K562 (cell line): ENCODE measurements at regions not wholly inside any gene's neighbourhood (a gene's known extent, or its start where the extent isn't known, plus 50 kb on each side); places are given as distances from the start of the nearest gene placed in this dataset.

Experiments
- ADNP ChIP-seq: fragments of 200-800 bp; sonication (Bioruptor generic); IDR thresholded peaks from 2 replicates; pipeline ENCODE4 v1.6.1; 2016; ENCODE audit warnings: missing genetic modification characterization, missing compliant biosample characterization
- CBFA2T2 ChIP-seq: fragments of 450-650 bp; conservative IDR thresholded peaks from 2 replicates; pipeline ENCODE4 v1.6.1; 2017; ENCODE audit warnings: mild to moderate bottlenecking
- CTCF ChIP-seq, 3 experiments: IDR thresholded peaks in 2 of 3; conservative IDR thresholded peaks in 1 of 3; 2 replicates each; pipeline ENCODE4 v1.5.1; 2011 to 2012; ENCODE audit warnings: low read length in 3 of 3, mild to moderate bottlenecking in 3 of 3, control low read depth in 2 of 3, improper control_type of control experiment in 1 of 3, inconsistent platforms in 1 of 3, low read depth in 1 of 3, mixed read lengths in 1 of 3, moderate library complexity in 1 of 3; ENCODE audit not compliant: insufficient read depth in 2 of 3
- ELF2 ChIP-seq: fragments of 250-450 bp; sonication (Bioruptor Pico); IDR thresholded peaks from 2 replicates; pipeline ENCODE4 v1.5.0; 2021; ENCODE audit warnings: mild to moderate bottlenecking
- FOXA1 ChIP-seq: fragments of 450-650 bp; IDR thresholded peaks from 2 replicates; pipeline ENCODE4 v1.6.1; 2016; ENCODE audit warnings: mild to moderate bottlenecking, borderline replicate concordance
- HNRNPL ChIP-seq: fragments of 200-400 bp; formaldehyde crosslinking; IDR thresholded peaks from 2 replicates; pipeline ENCODE4 v1.6.1; 2017; ENCODE audit warnings: low read depth, mild to moderate bottlenecking, low read length
- ILK ChIP-seq: fragments of 450-650 bp; IDR thresholded peaks from 2 replicates; pipeline ENCODE4 v1.6.1; 2016; ENCODE audit warnings: missing genetic modification characterization, low read depth, mild to moderate bottlenecking, missing compliant biosample characterization, moderate library complexity, borderline replicate concordance
- KAT2B ChIP-seq: IDR thresholded peaks from one replicate; pipeline ENCODE4 v1.6.1; 2012; ENCODE audit warnings: low read depth, mild to moderate bottlenecking, control low read depth, inconsistent platforms, low read length, moderate library complexity
- MLLT1 ChIP-seq, 2 experiments: fragments of 450-650 bp; IDR thresholded peaks; 2 replicates each; pipeline ENCODE4 v1.6.1; 2016
- MTA1 ChIP-seq: fragments of 450-650 bp; IDR thresholded peaks from 2 replicates; pipeline ENCODE4 v1.6.1; 2017; ENCODE audit warnings: borderline replicate concordance
- RBM17 ChIP-seq: fragments of 200-400 bp; formaldehyde crosslinking; IDR thresholded peaks from 2 replicates; pipeline ENCODE4 v1.6.1; 2017; ENCODE audit warnings: low read depth, mild to moderate bottlenecking, low read length, borderline replicate concordance
- SLC30A9 ChIP-seq: fragments of 250-450 bp; sonication (Bioruptor Pico); IDR thresholded peaks from 2 replicates; pipeline ENCODE4 v1.8.0; 2022; ENCODE audit warnings: mild to moderate bottlenecking, moderate library complexity
- SMARCE1 ChIP-seq: fragments of 450-650 bp; IDR thresholded peaks from 2 replicates; pipeline ENCODE4 v1.7.1; 2016; ENCODE audit warnings: mild to moderate bottlenecking
- TAF1 ChIP-seq: IDR thresholded peaks from 2 replicates; pipeline ENCODE4 v1.6.1; 2011; ENCODE audit warnings: mild to moderate bottlenecking, low read length, moderate library complexity; ENCODE audit not compliant: insufficient read depth, control insufficient read depth, severe bottlenecking; ENCODE audit errors: extremely low read depth
- TEAD2 ChIP-seq: fragments of 450-650 bp; IDR thresholded peaks from 2 replicates; pipeline ENCODE4 v1.6.1; 2016; ENCODE audit warnings: missing genetic modification characterization, control low read depth, missing compliant biosample characterization
- TOE1 ChIP-seq, 2 experiments: fragments of 450-650 bp in 1 of 2; sonication (generic) in 1 of 2; formaldehyde crosslinking in 1 of 2; IDR thresholded peaks; 2 replicates each; pipeline versions ENCODE4 v1.7.1 to v1.8.0; 2016 to 2022; ENCODE audit warnings: borderline replicate concordance in 2 of 2, mild to moderate bottlenecking in 2 of 2, antibody characterized with exemption in 1 of 2, inconsistent platforms in 1 of 2, low read depth in 1 of 2, missing genetic modification reagents in 1 of 2, moderate library complexity in 1 of 2
- ZFX ChIP-seq: sonication (generic); formaldehyde crosslinking; IDR thresholded peaks from 2 replicates; pipeline ENCODE4 v1.8.0; 2022; ENCODE audit warnings: mild to moderate bottlenecking, missing genetic modification reagents, moderate library complexity
- ZNF592 ChIP-seq: fragments of 450-650 bp; IDR thresholded peaks from 2 replicates; pipeline ENCODE4 v1.6.1; 2017; ENCODE audit warnings: antibody characterized with exemption, mild to moderate bottlenecking
- TF ChIP-seq, protein P1 (sequence below): sonication (generic); formaldehyde crosslinking; IDR thresholded peaks from 2 replicates; pipeline ENCODE4 v1.9.0; 2022; ENCODE audit warnings: mild to moderate bottlenecking, missing genetic modification reagents
- TF ChIP-seq, protein P2 (sequence below): sonication (generic); formaldehyde crosslinking; IDR thresholded peaks from 2 replicates; pipeline ENCODE4 v1.8.0; 2022; ENCODE audit warnings: missing genetic modification reagents, mild to moderate bottlenecking, moderate library complexity, borderline replicate concordance

DNA sequence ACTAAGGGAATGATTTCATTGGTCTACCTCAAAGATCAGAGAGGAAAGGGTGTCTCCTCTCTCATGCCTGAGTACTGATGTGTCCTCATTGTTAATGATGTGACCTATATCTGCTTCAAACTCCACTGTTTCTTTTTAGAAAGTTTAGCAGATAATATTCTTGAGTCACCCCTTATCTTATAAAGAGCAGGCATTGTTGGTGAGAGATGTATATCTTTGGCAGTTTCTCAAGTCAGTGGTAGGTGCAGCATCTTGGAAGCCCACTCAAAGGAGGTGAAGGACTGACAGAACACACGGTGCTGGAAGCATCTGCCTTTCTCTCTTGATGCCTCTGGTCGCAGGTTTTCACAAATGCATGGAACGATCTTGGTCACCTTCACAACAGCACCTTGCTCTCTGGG lies 71.2 kb downstream of the ZNF518B start (continued):
- TF ChIP-seq TAF1 (no peak), ZNF592 (peak; percentile 67), FOXA1 (no peak), SLC30A9 (CRISPR knock-in tag) (no peak), MLLT1 (IDR thresholded peaks at IDR 0.05) (no peak), CTCF (IDR thresholded peaks at IDR 0.05 in 2 of 3, conservative IDR thresholded peaks at IDR 0.05 in 1 of 3; ENCODE audit: insufficient read depth in 2 of 3, low read depth in 1 of 3, low read length in 3 of 3) (no peak), ELF2 (CRISPR knock-in tag) (no peak), TOE1 (IDR thresholded peaks at IDR 0.05; ENCODE audit: borderline replicate concordance) (no peak), TOE1 (CRISPR knock-in tag; IDR thresholded peaks at IDR 0.05; ENCODE audit: borderline replicate concordance, low read depth) (no peak), ILK (no peak), RBM17 (no peak), SMARCE1 (peak; percentile 75; the same call in 1 of the 2 replicates), HNRNPL (no peak), ADNP (tag) (0 out of 2 replicates have a peak, but pooled peaks have one; percentile 21), KAT2B (no peak), MTA1 (0 out of 2 replicates have a peak, but pooled peaks have one; percentile 34), ZFX (no peak), TEAD2 (tag) (no peak), CBFA2T2 (peak; percentile 49)
- TF ChIP-seq, protein P1, sequence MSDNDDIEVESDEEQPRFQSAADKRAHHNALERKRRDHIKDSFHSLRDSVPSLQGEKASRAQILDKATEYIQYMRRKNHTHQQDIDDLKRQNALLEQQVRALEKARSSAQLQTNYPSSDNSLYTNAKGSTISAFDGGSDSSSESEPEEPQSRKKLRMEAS (CRISPR knock-in tag), result no peak
- TF ChIP-seq, protein P2, sequence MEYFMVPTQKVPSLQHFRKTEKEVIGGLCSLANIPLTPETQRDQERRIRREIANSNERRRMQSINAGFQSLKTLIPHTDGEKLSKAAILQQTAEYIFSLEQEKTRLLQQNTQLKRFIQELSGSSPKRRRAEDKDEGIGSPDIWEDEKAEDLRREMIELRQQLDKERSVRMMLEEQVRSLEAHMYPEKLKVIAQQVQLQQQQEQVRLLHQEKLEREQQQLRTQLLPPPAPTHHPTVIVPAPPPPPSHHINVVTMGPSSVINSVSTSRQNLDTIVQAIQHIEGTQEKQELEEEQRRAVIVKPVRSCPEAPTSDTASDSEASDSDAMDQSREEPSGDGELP (CRISPR knock-in tag), result no peak
